SK-N-SH (cell line): ENCODE measurements at regions not wholly inside any gene's neighbourhood (a gene's known extent, or its start where the extent isn't known, plus 50 kb on each side); places are given as distances from the start of the nearest gene placed in this dataset.

Source experiments
- CTCF ChIP-seq: fragments of 200-600 bp; sonication (generic); IDR thresholded peaks from 2 replicates; pipeline ENCODE4 v1.6.1; 2017; ENCODE audit warnings: antibody characterized with exemption, mild to moderate bottlenecking, moderate library complexity
- EP300 ChIP-seq, 2 experiments: IDR thresholded peaks; 2 replicates each; pipeline versions ENCODE4 v1.4.0 to v1.6.1; 2012; ENCODE audit warnings: borderline replicate concordance in 1 of 2, low read depth in 1 of 2, low read length in 1 of 2
- EZH2phosphoT487 ChIP-seq: fragments of 200-600 bp; sonication (generic); IDR thresholded peaks from 2 replicates; pipeline ENCODE4 v1.6.1; 2017; ENCODE audit warnings: low read depth, mixed run types, mild to moderate bottlenecking, antibody characterized with exemption, moderate library complexity, borderline replicate concordance
- GATA2 ChIP-seq: sonication (generic); formaldehyde crosslinking; IDR thresholded peaks from 2 replicates; pipeline ENCODE4 v1.5.0; 2020; ENCODE audit warnings: mild to moderate bottlenecking, missing genetic modification reagents
- MAX ChIP-seq: IDR thresholded peaks from 2 replicates; pipeline ENCODE4 v1.4.0; 2012; ENCODE audit warnings: low read depth
- NRF1 ChIP-seq: IDR thresholded peaks from 2 replicates; pipeline ENCODE4 v1.6.1; 2012; ENCODE audit warnings: low read depth, mild to moderate bottlenecking, low read length
- POLR2AphosphoS5 ChIP-seq: IDR thresholded peaks from 2 replicates; pipeline ENCODE4 v1.6.1; 2012; ENCODE audit warnings: low read depth, low read length
- RAD21 ChIP-seq: IDR thresholded peaks from 2 replicates; pipeline ENCODE4 v1.6.1; 2012; ENCODE audit warnings: mild to moderate bottlenecking, low read length
- REST ChIP-seq: IDR thresholded peaks from 2 replicates; pipeline ENCODE4 v1.6.1; 2012; ENCODE audit warnings: mild to moderate bottlenecking, low read depth, low read length, moderate library complexity
- SMC3 ChIP-seq: IDR thresholded peaks from 2 replicates; pipeline ENCODE4 v1.6.1; 2012; ENCODE audit warnings: low read depth, low read length, improper control_type of control experiment
- TAF1 ChIP-seq: IDR thresholded peaks from 2 replicates; pipeline ENCODE4 v1.6.1; 2012; ENCODE audit warnings: low read depth, mild to moderate bottlenecking, low read length, moderate library complexity, borderline replicate concordance
- USF2 ChIP-seq: fragments of 150-350 bp; IDR thresholded peaks from 2 replicates; pipeline ENCODE4 v1.6.1; 2017; ENCODE audit warnings: antibody characterized with exemption, low read length, low read depth, borderline replicate concordance

- TF ChIP-seq MAX = no peak
- no peak for TF ChIP-seq POLR2AphosphoS5
- no peak for TF ChIP-seq EZH2phosphoT487
- no peak for TF ChIP-seq RAD21
- TF ChIP-seq CTCF = no peak
- TF ChIP-seq REST = no peak
- no peak for TF ChIP-seq TAF1
- no peak for TF ChIP-seq USF2
- TF ChIP-seq EP300 (IDR thresholded peaks at IDR 0.05; ENCODE audit: borderline replicate concordance in 1 of 2, low read depth in 1 of 2, low read length in 1 of 2) = no peak
- no peak for TF ChIP-seq NRF1
- TF ChIP-seq GATA2 (CRISPR knock-in tag) = no peak
- no peak for TF ChIP-seq SMC3
These were observed 686.8 kb upstream of the ZEB2 start for GRCh38 chr2:145206496-145207281.
